B cell (primary cell): ENCODE measurements at regions not wholly inside any gene's neighbourhood (a gene's known extent, or its start where the extent isn't known, plus 50 kb on each side); places are given as distances from the start of the nearest gene placed in this dataset.

Experiments used
- CTCF ChIP-seq: fragments of 200-600 bp; IDR thresholded peaks from one replicate; pipeline ENCODE4 v1.8.0; 2022; ENCODE audit warnings: antibody characterized with exemption, mild to moderate bottlenecking
- EZH2 ChIP-seq: IDR thresholded peaks from 2 replicates; pipeline ENCODE4 v1.6.1; 2012; ENCODE audit warnings: borderline replicate concordance, low read depth, mild to moderate bottlenecking, moderate library complexity, low read length; ENCODE audit not compliant: insufficient read depth, poor library complexity, severe bottlenecking

DNA sequence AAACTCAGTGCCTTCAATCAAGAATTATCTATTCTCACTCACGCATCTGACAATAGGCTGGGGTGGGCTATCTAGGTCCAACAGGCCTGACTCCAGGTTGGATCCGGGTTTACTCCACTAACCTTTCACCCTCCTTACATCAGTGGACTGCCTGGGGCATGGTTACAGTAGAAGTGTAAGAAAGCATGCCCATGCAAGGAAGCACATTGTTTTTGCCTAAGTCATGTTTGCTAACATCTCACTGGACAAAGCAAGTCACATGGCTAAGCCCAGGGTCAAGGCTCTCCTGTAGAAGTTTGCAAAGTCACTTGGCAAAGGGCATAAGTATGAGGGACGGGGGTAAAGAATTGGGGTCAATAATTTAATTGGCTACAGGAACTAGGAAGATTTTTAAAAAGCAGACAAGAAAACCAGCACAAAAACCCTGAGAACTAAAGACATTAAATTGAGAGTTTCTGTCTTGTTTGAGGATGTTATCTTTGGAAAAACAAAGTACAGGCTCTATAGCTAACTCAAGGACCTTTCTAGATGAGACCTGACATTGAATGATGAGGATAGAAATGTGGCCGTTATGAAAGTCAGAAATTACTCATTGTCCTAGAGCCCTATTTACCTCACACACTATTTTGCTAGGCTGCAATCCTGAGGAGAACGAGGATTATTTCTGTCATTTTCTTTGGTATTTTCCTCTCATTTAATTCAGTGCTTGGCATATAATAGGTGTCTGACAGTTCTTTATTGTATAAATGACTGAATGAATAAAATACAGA, 214.2 kb downstream of the IL20RB start:
- no peak for TF ChIP-seq CTCF
- no peak for TF ChIP-seq EZH2
